ENCODE measurements at regions not wholly inside any gene's neighbourhood (a gene's known extent, or its start where the extent isn't known, plus 50 kb on each side); places are given as distances from the start of the nearest gene placed in this dataset.
"Not testable (repeated sequence)": the region's sequence is repeated elsewhere in the genome, so short reads cannot be mapped to it uniquely, and the experiment has no call there.

- intact Hi-C loops (cut with DNase I), result no loop called here
- H3K27ac ChIP-seq, result no peak overlapping the region
- no peak for DNase-seq (ENCODE audit: low spot score in 2 of 2)
- H3K36me3 ChIP-seq, result no peaks in the 10 kb centered on the region
- no peaks in the 10 kb centered on the region for H3K4me1 ChIP-seq
- no peak overlapping the region for H3K4me3 ChIP-seq
- no peaks in the 10 kb centered on the region for H3K27me3 ChIP-seq
- peaks cover 0 to 3% of the 10 kb centered on the region in 2 donors for H3K9me3 ChIP-seq
- TF ChIP-seq CTCF (IDR thresholded peaks at IDR 0.05), result no peak
Measured at GRCh38 chr11:92168936-92169335, 55.7 kb upstream of the FAT3 start.

GRCh38 chr11:92167571-92167970 is 57.0 kb upstream of the FAT3 start:
- no peak overlapping the region for H3K27ac ChIP-seq
- H3K4me1 ChIP-seq, result no peaks in the 10 kb centered on the region
- no peak for TF ChIP-seq CTCF (IDR thresholded peaks at IDR 0.05)
- no peak overlapping the region for H3K4me3 ChIP-seq
- intact Hi-C loops (cut with DNase I), result no loop called here
- H3K9me3 ChIP-seq, result peaks cover 0 to 3% of the 10 kb centered on the region in 2 donors
- DNase-seq (ENCODE audit: low spot score in 2 of 2), result no peak
- H3K36me3 ChIP-seq, result no peaks in the 10 kb centered on the region
- no peaks in the 10 kb centered on the region for H3K27me3 ChIP-seq

- Histone ChIP-seq H3K36me3 (no peaks in the 10 kb centered on the region), H3K4me3 (no peak overlapping the region), H3K9me3 (peaks cover 0 to 3% of the 10 kb centered on the region in 2 donors), H3K27ac (no peak overlapping the region), H3K27me3 (no peaks in the 10 kb centered on the region), H3K4me1 (no peaks in the 10 kb centered on the region)
- TF ChIP-seq CTCF (IDR thresholded peaks at IDR 0.05), result no peak
- DNase-seq (ENCODE audit: low spot score in 2 of 2), result no peak
- intact Hi-C loops (cut with DNase I), result no loop called here
Measured at GRCh38 chr11:92166335-92166734, 58.3 kb upstream of the FAT3 start.

GRCh38 chr11:92163879-92164278 is 60.7 kb upstream of the FAT3 start:
- DNase-seq (ENCODE audit: low spot score in 2 of 2), result no peak
- intact Hi-C loops (cut with DNase I), result no loop called here
- Histone ChIP-seq H3K27me3 (no peaks in the 10 kb centered on the region), H3K4me1 (no peaks in the 10 kb centered on the region), H3K4me3 (no peak overlapping the region), H3K36me3 (no peaks in the 10 kb centered on the region), H3K27ac (no peak overlapping the region), H3K9me3 (peaks cover 0 to under 1% of the 10 kb centered on the region in 2 donors)
- TF ChIP-seq CTCF (IDR thresholded peaks at IDR 0.05), result no peak

- Histone ChIP-seq H3K27me3 (no peaks in the 10 kb centered on the region), H3K4me3 (no peak overlapping the region), H3K9me3 (no peaks in the 10 kb centered on the region), H3K4me1 (no peaks in the 10 kb centered on the region), H3K27ac (no peak overlapping the region), H3K36me3 (no peaks in the 10 kb centered on the region)
- no peak for DNase-seq (ENCODE audit: low spot score in 2 of 2)
- TF ChIP-seq CTCF (IDR thresholded peaks at IDR 0.05), result no peak
- intact Hi-C loops (cut with DNase I), result no loop called here
Measured at GRCh38 chr11:92162776-92163175, 61.8 kb upstream of the FAT3 start.

GRCh38 chr11:92159931-92160330 is 64.7 kb upstream of the FAT3 start:
- Histone ChIP-seq H3K36me3 (no peaks in the 10 kb centered on the region), H3K27ac (no peak overlapping the region), H3K27me3 (no peaks in the 10 kb centered on the region), H3K4me1 (no peaks in the 10 kb centered on the region), H3K9me3 (no peaks in the 10 kb centered on the region), H3K4me3 (no peak overlapping the region)
- no peak for TF ChIP-seq CTCF (IDR thresholded peaks at IDR 0.05)
- DNase-seq (ENCODE audit: low spot score in 2 of 2), result no peak
- intact Hi-C loops (cut with DNase I), result no loop called here

GRCh38 chr11:92157390-92157789 is 67.2 kb upstream of the FAT3 start:
- H3K9me3 ChIP-seq; DNase-seq (ENCODE audit: low spot score in 2 of 2); H3K27me3 ChIP-seq; H3K4me3 ChIP-seq; H3K4me1 ChIP-seq; intact Hi-C loops (cut with DNase I); H3K36me3 ChIP-seq; H3K27ac ChIP-seq: not testable (repeated sequence)

Measured in ascending aorta (tissue), 2 donors.